Stomach (tissue), 8 donors: ENCODE measurements at regions not wholly inside any gene's neighbourhood (a gene's known extent, or its start where the extent isn't known, plus 50 kb on each side); places are given as distances from the start of the nearest gene placed in this dataset.

ENCODE experiments used
- DNase-seq, 2 donors: peaks; one replicate each; pipeline versions ENCODE4 v3.0.0 to v3.0.0-alpha.2; 2013 to 2019
- H3K27ac ChIP-seq, 5 donors: fragments of 200-600 bp in 4 of 5; sonication (generic) in 4 of 5; one replicate each; pipeline ENCODE4 v1.5.1; 2013 to 2019; ENCODE audit warnings: mild to moderate bottlenecking in 1 of 5, moderate library complexity in 1 of 5
- H3K27me3 ChIP-seq, 3 donors: fragments of 200-600 bp; sonication (generic); one replicate each; pipeline ENCODE4 v1.5.1; 2017 to 2019; ENCODE audit warnings: mixed run types in 1 of 3
- H3K36me3 ChIP-seq, 4 donors: fragments of 200-600 bp; sonication (generic); 1 replicate in 3 of 4; 2 replicates in 1 of 4; pipeline ENCODE4 v1.5.1; 2016 to 2019
- H3K4me1 ChIP-seq, 4 donors: fragments of 200-600 bp; sonication (generic); one replicate each; pipeline ENCODE4 v1.5.1; 2016 to 2019
- H3K4me3 ChIP-seq, 4 donors: fragments of 200-600 bp; sonication (generic) in 3 of 4; one replicate each; pipeline ENCODE4 v1.5.1; 2016 to 2019; ENCODE audit warnings: mild to moderate bottlenecking in 1 of 4
- H3K9me3 ChIP-seq, 4 donors: fragments of 200-600 bp; sonication (generic); one replicate each; pipeline ENCODE4 v1.5.1; 2016 to 2019
- CTCF ChIP-seq, 7 experiments: fragments of 450-650 bp in 4 of 7; fragments of 200-600 bp in 3 of 7; sonication (generic) in 3 of 7; IDR thresholded peaks; one replicate each; pipeline ENCODE4 v1.5.1; 2016 to 2019; ENCODE audit warnings: antibody characterized with exemption in 7 of 7, control low read depth in 2 of 7, mild to moderate bottlenecking in 1 of 7
- EP300 ChIP-seq: sonication (generic); formaldehyde crosslinking; IDR thresholded peaks from one replicate; pipeline ENCODE4 v1.6.1; 2017; ENCODE audit warnings: antibody characterized with exemption
- POLR2A ChIP-seq, 4 donors: fragments of 450-650 bp; IDR thresholded peaks; one replicate each; pipeline ENCODE4 v1.6.1; 2016; ENCODE audit warnings: antibody characterized with exemption in 4 of 4, control low read depth in 2 of 4, mild to moderate bottlenecking in 1 of 4, moderate library complexity in 1 of 4
- POLR2AphosphoS5 ChIP-seq, 3 donors: sonication (generic); formaldehyde crosslinking; IDR thresholded peaks; one replicate each; pipeline ENCODE4 v1.6.1; 2016; ENCODE audit warnings: antibody characterized with exemption in 3 of 3
- WGBS, 5 donors: extraction: QIAGEN DNeasy Blood & Tissue Kit in 3 of 5; methylation state at CpG; one replicate each; pipeline versions ENCODE4 v1.1.5 to v1.1.7; 2013 to 2018; 5-methylcytosine and 5-hydroxymethylcytosine counted together
- intact Hi-C: fragments of 100-400 bp; cut with DNase I; formaldehyde crosslinking; loops from one replicate; pipeline ENCODE4 v1.15.1; 2023; ENCODE audit warnings: low total_unique reads
- donor health status: healthy with polysubstance abuse.
- donor health status: Bipolar disorder and iron deficiency.
- donor health status: healthy.

DNA sequence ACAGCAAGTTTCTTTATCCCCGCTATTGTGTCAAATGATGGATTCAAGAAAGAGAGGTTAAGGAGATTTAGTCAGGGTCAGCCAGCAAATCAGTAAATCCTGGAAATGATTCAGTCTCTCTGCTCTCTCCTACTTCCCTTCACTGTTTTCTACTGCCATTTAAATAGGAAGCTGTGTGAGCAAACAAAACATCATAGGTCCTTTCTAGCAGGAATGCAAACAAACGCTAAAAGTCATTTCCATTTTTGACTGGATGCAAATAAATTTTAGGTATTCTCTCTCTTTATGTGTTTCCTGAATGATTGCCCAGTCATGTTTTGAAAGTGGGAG is 299.4 kb upstream of the RORA start:
- no peak for DNase-seq
- Histone ChIP-seq H3K27ac (no peak overlapping the region), H3K9me3 (no peaks in the 10 kb centered on the region), H3K4me3 (no peak overlapping the region), H3K4me1 (no peaks in the 10 kb centered on the region), H3K36me3 (no peaks in the 10 kb centered on the region), H3K27me3 (no peaks in the 10 kb centered on the region)
- intact Hi-C loops, result no loop called here
- no peak for TF ChIP-seq POLR2A (IDR thresholded peaks at IDR 0.05)
- no peak for TF ChIP-seq POLR2AphosphoS5 (IDR thresholded peaks at IDR 0.05)
- no peak for TF ChIP-seq CTCF (IDR thresholded peaks at IDR 0.05)
- TF ChIP-seq EP300, result no peak
- WGBS, 5 donors, result 5 to 27% (median 11%) methylated on average over 2 of the region's 2 CpGs

GRCh38 chr15:61527836-61528580 is 298.9 kb upstream of the RORA start:
- TF ChIP-seq CTCF (IDR thresholded peaks at IDR 0.05) (no peak), EP300 (no peak), POLR2AphosphoS5 (IDR thresholded peaks at IDR 0.05) (no peak), POLR2A (IDR thresholded peaks at IDR 0.05) (no peak)
- 27 to 53% (median 37%) methylated on average over 9 of the region's 9 CpGs for WGBS, 5 donors
- no peak overlapping the region for H3K4me3 ChIP-seq
- H3K27me3 ChIP-seq, result no peaks in the 10 kb centered on the region
- no peaks in the 10 kb centered on the region for H3K4me1 ChIP-seq
- no peak overlapping the region for H3K27ac ChIP-seq
- intact Hi-C loops, result no loop called here
- H3K36me3 ChIP-seq, result no peaks in the 10 kb centered on the region
- H3K9me3 ChIP-seq, result no peaks in the 10 kb centered on the region
- no peak for DNase-seq

DNA sequence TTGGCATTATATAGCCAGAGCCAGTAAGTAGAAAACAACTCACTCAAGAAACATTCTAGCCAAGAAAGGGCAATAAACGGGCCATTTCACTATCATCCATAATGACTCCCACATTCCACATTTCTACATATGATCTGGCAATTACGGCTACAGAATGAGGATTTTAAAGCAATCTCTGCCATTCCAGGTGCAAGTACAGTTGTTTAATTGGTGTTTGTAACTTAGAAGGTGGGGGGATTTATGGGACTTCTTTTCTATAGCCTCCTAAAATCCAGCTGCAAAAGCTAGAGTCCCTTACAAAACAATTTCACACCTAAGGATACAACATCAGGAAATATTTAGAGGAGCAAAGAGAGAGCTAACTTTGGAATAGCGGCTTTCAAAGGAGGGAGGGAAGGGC is 295.4 kb upstream of the RORA start:
- DNase-seq, result no peak
- intact Hi-C loops, result no loop called here
- WGBS, 5 donors, result 71 to 85% (median 83%) methylated on average over 3 of the region's 3 CpGs
- Histone ChIP-seq H3K4me3 (no peak overlapping the region), H3K36me3 (no peaks in the 10 kb centered on the region), H3K4me1 (no peaks in the 10 kb centered on the region), H3K27ac (no peak overlapping the region), H3K27me3 (no peaks in the 10 kb centered on the region), H3K9me3 (no peaks in the 10 kb centered on the region)
- TF ChIP-seq EP300 (no peak), POLR2A (IDR thresholded peaks at IDR 0.05) (no peak), POLR2AphosphoS5 (IDR thresholded peaks at IDR 0.05) (no peak), CTCF (IDR thresholded peaks at IDR 0.05) (no peak)

DNA sequence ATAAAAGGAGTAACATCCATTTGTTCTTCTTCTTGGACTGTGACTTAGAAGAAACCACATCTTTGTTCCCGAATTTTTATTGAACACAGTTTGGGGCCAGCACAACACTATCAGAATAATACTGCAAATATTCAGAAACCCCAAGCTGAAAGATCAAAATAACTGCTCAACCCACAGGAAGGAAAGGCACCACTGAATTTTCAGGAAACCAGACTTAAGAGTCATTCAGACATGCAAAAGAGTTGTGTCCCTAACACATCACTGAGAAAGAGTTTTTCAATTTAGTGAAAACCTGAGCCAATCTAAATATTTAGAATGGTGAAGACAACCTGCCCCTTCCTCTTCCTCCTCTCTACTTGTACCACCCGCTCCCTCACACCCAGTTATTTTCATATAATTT is 295.0 kb upstream of the RORA start:
- intact Hi-C loops, result no loop called here
- no peak overlapping the region for H3K27ac ChIP-seq
- no peak overlapping the region for H3K4me3 ChIP-seq
- H3K36me3 ChIP-seq, result no peaks in the 10 kb centered on the region
- DNase-seq, result no peak
- TF ChIP-seq POLR2A (IDR thresholded peaks at IDR 0.05), result no peak
- TF ChIP-seq CTCF (IDR thresholded peaks at IDR 0.05), result no peak
- TF ChIP-seq EP300, result no peak
- TF ChIP-seq POLR2AphosphoS5 (IDR thresholded peaks at IDR 0.05), result no peak
- no peaks in the 10 kb centered on the region for H3K4me1 ChIP-seq
- H3K9me3 ChIP-seq, result no peaks in the 10 kb centered on the region
- no peaks in the 10 kb centered on the region for H3K27me3 ChIP-seq
- 56 to 76% (median 65%) methylated on average over 2 of the region's 2 CpGs for WGBS, 5 donors
